ENCODE measurements at regions not wholly inside any gene's neighbourhood (a gene's known extent, or its start where the extent isn't known, plus 50 kb on each side); places are given as distances from the start of the nearest gene placed in this dataset.

GRCh38 chr2:2846332-2847208, 515.5 kb upstream of the MYT1L start:
- H3K36me3 ChIP-seq = no peaks in the 10 kb centered on the region
- H3K9ac ChIP-seq (ENCODE audit: low read depth in 2 of 2, low read length in 2 of 2) = no peak overlapping the region
- DNase-seq = no peak
- H3K4me3 ChIP-seq = no peak overlapping the region
- TF ChIP-seq CTCF (IDR thresholded peaks at IDR 0.05) = no peak
- H3K27ac ChIP-seq = no peak overlapping the region
- H3K4me1 ChIP-seq = no peaks in the 10 kb centered on the region
- no peaks in the 10 kb centered on the region for H3K27me3 ChIP-seq
- H3K9me3 ChIP-seq = no peaks in the 10 kb centered on the region
- intact Hi-C loops (cut with DNase I) = no loop called here

- Histone ChIP-seq H3K9me3 (no peaks in the 10 kb centered on the region), H3K4me3 (no peak overlapping the region), H3K27me3 (no peaks in the 10 kb centered on the region), H3K9ac (ENCODE audit: low read depth in 2 of 2, low read length in 2 of 2) (no peak overlapping the region), H3K27ac (no peak overlapping the region), H3K36me3 (no peaks in the 10 kb centered on the region), H3K4me1 (no peaks in the 10 kb centered on the region)
- TF ChIP-seq CTCF (IDR thresholded peaks at IDR 0.05) = no peak
- DNase-seq = no peak
- intact Hi-C loops (cut with DNase I) = no loop called here
Measured at GRCh38 chr2:2845806-2846315, 514.8 kb upstream of the MYT1L start.

GRCh38 chr2:2845267-2845666, 514.2 kb upstream of the MYT1L start:
- Histone ChIP-seq H3K27me3 (no peaks in the 10 kb centered on the region), H3K4me1 (no peaks in the 10 kb centered on the region), H3K9me3 (no peaks in the 10 kb centered on the region), H3K9ac (ENCODE audit: low read depth in 2 of 2, low read length in 2 of 2) (no peak overlapping the region), H3K36me3 (no peaks in the 10 kb centered on the region), H3K4me3 (no peak overlapping the region), H3K27ac (no peak overlapping the region)
- intact Hi-C loops (cut with DNase I) = no loop called here
- no peak for DNase-seq
- no peak for TF ChIP-seq CTCF (IDR thresholded peaks at IDR 0.05)

GRCh38 chr2:2843969-2844548, 513.0 kb upstream of the MYT1L start:
- Histone ChIP-seq H3K9ac (ENCODE audit: low read depth in 2 of 2, low read length in 2 of 2) (no peak overlapping the region), H3K9me3 (no peaks in the 10 kb centered on the region), H3K36me3 (no peaks in the 10 kb centered on the region), H3K27ac (no peak overlapping the region), H3K4me3 (no peak overlapping the region), H3K27me3 (no peaks in the 10 kb centered on the region), H3K4me1 (no peaks in the 10 kb centered on the region)
- no peak for DNase-seq
- intact Hi-C loops (cut with DNase I) = no loop called here
- TF ChIP-seq CTCF (IDR thresholded peaks at IDR 0.05) = no peak

- H3K36me3 ChIP-seq = no peaks in the 10 kb centered on the region
- H3K9me3 ChIP-seq = no peaks in the 10 kb centered on the region
- no peak overlapping the region for H3K9ac ChIP-seq (ENCODE audit: low read depth in 2 of 2, low read length in 2 of 2)
- TF ChIP-seq CTCF (IDR thresholded peaks at IDR 0.05) = no peak
- intact Hi-C loops (cut with DNase I) = no loop called here
- no peak overlapping the region for H3K4me3 ChIP-seq
- DNase-seq = no peak
- H3K27me3 ChIP-seq = no peaks in the 10 kb centered on the region
- H3K27ac ChIP-seq = no peak overlapping the region
- no peaks in the 10 kb centered on the region for H3K4me1 ChIP-seq
Measured at GRCh38 chr2:2842466-2842865, 511.4 kb upstream of the MYT1L start.

All from colonic mucosa (tissue), 4 donors.